H1 (cell line): ENCODE measurements at regions not wholly inside any gene's neighbourhood (a gene's known extent, or its start where the extent isn't known, plus 50 kb on each side); places are given as distances from the start of the nearest gene placed in this dataset.

Source experiments
- CTCF ChIA-PET: fragments of 300-600 bp; sonication (Branson Sonifier 250); formaldehyde crosslinking; loops from one replicate; lab custom pipeline; 2021; ENCODE audit not compliant: partially characterized antibody; lab: Charles Lee
- POLR2A ChIA-PET: fragments of 300-600 bp; sonication (Branson Sonifier 250); formaldehyde crosslinking; loops from one replicate; lab custom pipeline; 2021; ENCODE audit warnings: inconsistent platforms; ENCODE audit not compliant: partially characterized antibody; lab: Charles Lee
- DNase-seq, 2 experiments: peaks; one replicate each; pipeline versions ENCODE4 v3.0.0 to v3.0.0-alpha.2; 2010 to 2022; ENCODE audit warnings: low spot score in 2 of 2, low read depth in 1 of 2, mixed read lengths in 1 of 2
- FAIRE-seq: peaks from 2 replicates; lab custom pipeline; 2011; peaks lifted over from hg19 to GRCh38; lab: Jason Lieb, UNC
- H2AFZ ChIP-seq: 2 replicates; pipeline ENCODE4 v1.8.1; 2012; ENCODE audit warnings: low read length, inconsistent platforms
- H2AK5ac ChIP-seq: 2 replicates; pipeline ENCODE4 v1.6.1; 2013; ENCODE audit warnings: low read depth, low read length
- H2BK120ac ChIP-seq: replicated peaks from 2 replicates; pipeline ENCODE3; 2013; ENCODE audit warnings: low read depth, low read length, inconsistent platforms
- H2BK12ac ChIP-seq: 2 replicates; pipeline ENCODE4 v1.6.1; 2013; ENCODE audit warnings: low read depth, low read length
- H2BK15ac ChIP-seq: 2 replicates; pipeline ENCODE4 v1.6.1; 2013; ENCODE audit warnings: low read length
- H2BK20ac ChIP-seq: 2 replicates; pipeline ENCODE4 v1.6.1; 2013; ENCODE audit warnings: low read length
- H2BK5ac ChIP-seq: 2 replicates; pipeline ENCODE4 v1.6.1; 2013; ENCODE audit warnings: low read depth, low read length
- H3K14ac ChIP-seq: 2 replicates; pipeline ENCODE4 v1.6.1; 2013; ENCODE audit warnings: inconsistent platforms; ENCODE audit not compliant: insufficient read length
- H3K18ac ChIP-seq: 2 replicates; pipeline ENCODE4 v1.6.1; 2013; ENCODE audit warnings: low read length; ENCODE audit errors: extremely low read depth
- H3K23ac ChIP-seq: 2 replicates; pipeline ENCODE4 v1.6.1; 2013; ENCODE audit warnings: inconsistent platforms; ENCODE audit not compliant: insufficient read length
- H3K23me2 ChIP-seq: 2 replicates; pipeline ENCODE4 v1.6.1; 2013; ENCODE audit warnings: low read depth, low read length
- H3K27ac ChIP-seq: 2 replicates; pipeline ENCODE4 v1.6.1; 2011; ENCODE audit warnings: low read depth, low read length, inconsistent platforms
- H3K27me3 ChIP-seq, 4 experiments: replicated peaks in 1 of 4; 1 replicate in 1 of 4; 2 replicates in 3 of 4; pipeline versions ENCODE4 v1.6.1 to v1.8.1; 2011 to 2013; ENCODE audit warnings: low read length in 3 of 4, mild to moderate bottlenecking in 3 of 4, inconsistent platforms in 2 of 4, mixed read lengths in 2 of 4, moderate library complexity in 1 of 4; ENCODE audit not compliant: control insufficient read depth in 3 of 4, insufficient read depth in 3 of 4; ENCODE audit errors: extremely low read depth in 1 of 4
- H3K36me3 ChIP-seq, 4 experiments: 2 replicates each; pipeline versions ENCODE4 v1.6.1 to v1.8.1; 2011 to 2013; ENCODE audit warnings: mild to moderate bottlenecking in 4 of 4, low read length in 3 of 4, moderate library complexity in 2 of 4, control low read depth in 1 of 4, inconsistent platforms in 1 of 4; ENCODE audit not compliant: insufficient read depth in 4 of 4, control insufficient read depth in 2 of 4
- H3K4ac ChIP-seq: replicated peaks from 2 replicates; pipeline ENCODE3; 2013; ENCODE audit warnings: low read length, low read depth, mixed read lengths, inconsistent platforms; ENCODE audit not compliant: insufficient read length
- H3K4me1 ChIP-seq, 4 experiments: replicated peaks in 1 of 4; 1 replicate in 1 of 4; 2 replicates in 3 of 4; pipeline versions ENCODE4 v1.6.1 to v1.8.1; 2011 to 2013; ENCODE audit warnings: low read length in 3 of 4, inconsistent platforms in 2 of 4, mixed read lengths in 1 of 4; ENCODE audit not compliant: insufficient read depth in 4 of 4, control insufficient read depth in 3 of 4
- H3K4me2 ChIP-seq, 2 experiments: 2 replicates each; pipeline versions ENCODE4 v1.6.1 to v1.8.1; 2011 to 2013; ENCODE audit warnings: low read depth in 2 of 2, low read length in 2 of 2, control low read depth in 1 of 2, inconsistent platforms in 1 of 2, mild to moderate bottlenecking in 1 of 2; ENCODE audit not compliant: insufficient read depth in 1 of 2
- H3K4me3 ChIP-seq, 4 experiments: fragments of 200-600, 300-600 bp in 1 of 4; sonication (generic), shearing (Covaris generic), sonication (Bioruptor Twin) in 1 of 4; 2 replicates each; pipeline versions ENCODE4 v1.5.1 to v1.8.1; 2011 to 2016; ENCODE audit warnings: low read length in 4 of 4, low read depth in 3 of 4, control low read depth in 2 of 4, inconsistent platforms in 2 of 4, mild to moderate bottlenecking in 2 of 4, mixed read lengths in 1 of 4, moderate library complexity in 1 of 4; ENCODE audit not compliant: insufficient read depth in 2 of 4; ENCODE audit errors: extremely low read depth in 1 of 4
- H3K56ac ChIP-seq: replicated peaks from 2 replicates; pipeline ENCODE3; 2013; ENCODE audit warnings: low read depth, mild to moderate bottlenecking, mixed read lengths, low read length, inconsistent platforms; ENCODE audit not compliant: insufficient read length
- H3K79me1 ChIP-seq: 2 replicates; pipeline ENCODE4 v1.6.1; 2013; ENCODE audit warnings: low read depth, low read length, control low read depth
- H3K79me2 ChIP-seq, 2 experiments: 2 replicates each; pipeline versions ENCODE4 v1.6.1 to v1.8.1; 2012 to 2013; ENCODE audit warnings: low read length in 2 of 2, mild to moderate bottlenecking in 2 of 2, inconsistent platforms in 1 of 2; ENCODE audit not compliant: insufficient read depth in 2 of 2, control insufficient read depth in 1 of 2
- H3K9ac ChIP-seq, 4 experiments: replicated peaks in 1 of 4; 1 replicate in 1 of 4; 2 replicates in 3 of 4; pipeline versions ENCODE4 v1.6.1 to v1.8.1; 2011 to 2013; ENCODE audit warnings: low read depth in 3 of 4, low read length in 3 of 4, control low read depth in 2 of 4, mild to moderate bottlenecking in 2 of 4, moderate library complexity in 2 of 4, inconsistent platforms in 1 of 4; ENCODE audit errors: extremely low read depth in 1 of 4
- H3K9me3 ChIP-seq, 2 experiments: 2 replicates each; pipeline versions ENCODE4 v1.6.1 to v1.8.1; 2012 to 2013; ENCODE audit warnings: mild to moderate bottlenecking in 2 of 2, moderate library complexity in 2 of 2, control low read depth in 1 of 2, inconsistent platforms in 1 of 2, low read depth in 1 of 2, low read length in 1 of 2, mixed read lengths in 1 of 2; ENCODE audit not compliant: insufficient read depth in 2 of 2
- H4K20me1 ChIP-seq, 2 experiments: replicated peaks in 1 of 2; 2 replicates each; pipeline versions ENCODE3 to v1.8.1; 2011 to 2013; ENCODE audit warnings: inconsistent platforms in 2 of 2, low read length in 2 of 2, mild to moderate bottlenecking in 1 of 2; ENCODE audit not compliant: insufficient read depth in 2 of 2, control insufficient read depth in 1 of 2
- H4K5ac ChIP-seq: 2 replicates; pipeline ENCODE4 v1.6.1; 2013; ENCODE audit warnings: low read length, low read depth, mixed read lengths, inconsistent platforms; ENCODE audit not compliant: insufficient read length
- H4K8ac ChIP-seq: 2 replicates; pipeline ENCODE4 v1.8.0; 2013; ENCODE audit warnings: mild to moderate bottlenecking, moderate library complexity, low read length, inconsistent platforms; ENCODE audit not compliant: insufficient read depth; ENCODE audit errors: extremely low read depth
- H4K91ac ChIP-seq: replicated peaks from 2 replicates; pipeline ENCODE3; 2013; ENCODE audit warnings: low read length, mixed read lengths, inconsistent platforms; ENCODE audit not compliant: insufficient read length
- ATF2 ChIP-seq: IDR thresholded peaks from 2 replicates; pipeline ENCODE4 v1.6.1; 2012; ENCODE audit warnings: low read length, inconsistent platforms
- CREB1 ChIP-seq: IDR thresholded peaks from 2 replicates; pipeline ENCODE4 v1.6.1; 2012; ENCODE audit warnings: inconsistent platforms
- EZH2 ChIP-seq: fragments of 200-600 bp; sonication (generic); IDR thresholded peaks from 2 replicates; pipeline ENCODE4 v1.7.1; 2012; ENCODE audit warnings: low read depth, mild to moderate bottlenecking, moderate library complexity, low read length, inconsistent platforms; ENCODE audit not compliant: severe bottlenecking
- JUND ChIP-seq: IDR thresholded peaks from 2 replicates; pipeline ENCODE4 v1.6.1; 2011; ENCODE audit warnings: mild to moderate bottlenecking, improper control_type of control experiment, low read length
- KDM1A ChIP-seq: fragments of 200-600, 300-600 bp; sonication (generic); IDR thresholded peaks from 2 replicates; pipeline ENCODE4 v1.7.1; 2016; ENCODE audit warnings: mild to moderate bottlenecking, low read length, borderline replicate concordance
- KDM4A ChIP-seq: IDR thresholded peaks from one replicate; pipeline ENCODE4 v1.7.1; 2012; ENCODE audit warnings: low read depth, mild to moderate bottlenecking, moderate library complexity, low read length, inconsistent platforms; ENCODE audit not compliant: severe bottlenecking
- KDM5A ChIP-seq: fragments of 200-600 bp; IDR thresholded peaks from 2 replicates; pipeline ENCODE4 v1.7.1; 2012; ENCODE audit warnings: mild to moderate bottlenecking, low read length, inconsistent platforms, mixed read lengths
- NANOG ChIP-seq: IDR thresholded peaks from 2 replicates; pipeline ENCODE4 v1.6.1; 2011; ENCODE audit warnings: low read length, low read depth, mild to moderate bottlenecking, inconsistent platforms; ENCODE audit not compliant: insufficient read depth, poor library complexity, severe bottlenecking
- NRF1 ChIP-seq: IDR thresholded peaks from 2 replicates; pipeline ENCODE4 v1.6.1; 2011; ENCODE audit warnings: mild to moderate bottlenecking, low read depth, low read length, improper control_type of control experiment
- POLR2AphosphoS5 ChIP-seq: IDR thresholded peaks from 2 replicates; pipeline ENCODE4 v1.6.1; 2011; ENCODE audit warnings: low read depth, low read length
- RNF2 ChIP-seq: fragments of 200-900, 300-1000 bp; sonication (generic); IDR thresholded peaks from 2 replicates; pipeline ENCODE4 v1.7.1; 2016; ENCODE audit warnings: borderline replicate concordance, low read depth, mild to moderate bottlenecking, antibody characterized with exemption, low read length; ENCODE audit not compliant: poor library complexity, severe bottlenecking; ENCODE audit errors: missing control alignments
- RXRA ChIP-seq: IDR thresholded peaks from 2 replicates; pipeline ENCODE4 v1.6.1; 2011; ENCODE audit warnings: low read depth, mild to moderate bottlenecking, low read length, moderate library complexity; ENCODE audit not compliant: insufficient read depth
- TCF12 ChIP-seq: IDR thresholded peaks from 2 replicates; pipeline ENCODE4 v1.6.1; 2011; ENCODE audit warnings: low read depth, mild to moderate bottlenecking, low read length
- WGBS, 2 experiments: shearing (Covaris generic) in 1 of 2; methylation state at CpG; one replicate each; pipeline versions ENCODE4 v1.1.6 to v1.1.7; 2013 to 2015; ENCODE audit warnings: low lambda C conversion rate in 2 of 2, mixed read lengths in 2 of 2, inconsistent platforms in 1 of 2, low coverage in 1 of 2, missing lambda C conversion rate in 1 of 2; ENCODE audit not compliant: insufficient replicate concordance in 2 of 2, insufficient coverage in 1 of 2, insufficient read length in 1 of 2; ENCODE audit errors: extremely low coverage in 1 of 2, missing lambda C conversion rate in 1 of 2; 5-methylcytosine and 5-hydroxymethylcytosine counted together

- ChIA-PET POLR2A (no interaction called here), CTCF (interaction anchor here (1.0 to 1.4 kb wide), 2 partner anchors 12 to 255 kb away, joined by 3 to 12 read pairs; no protein-coding TSS in a partner anchor)
- H3K4me2 ChIP-seq: no peak overlapping the region
- H4K91ac ChIP-seq: no peak overlapping the region
- no peak overlapping the region for H3K9ac ChIP-seq
- H3K27me3 ChIP-seq: no peaks in the 10 kb centered on the region
- H2BK20ac ChIP-seq: no peak overlapping the region
- DNase-seq (no peak), FAIRE-seq (no peak)
- no peak overlapping the region for H2BK120ac ChIP-seq
- no peak overlapping the region for H2AK5ac ChIP-seq
- peak overlapping the region; percentile 29; the same call in 1 of the 2 replicates for H2AFZ ChIP-seq
- 88% methylated on average over 3 of the region's 3 CpGs; no CpG with 5 or more reads in 1 of the 2 experiments for WGBS, 2 experiments
- H3K79me1 ChIP-seq: no peaks in the 10 kb centered on the region
- H2BK5ac ChIP-seq: no peak overlapping the region
- H3K9me3 ChIP-seq: no peaks in the 10 kb centered on the region
- H3K56ac ChIP-seq: no peak overlapping the region
- H3K36me3 ChIP-seq: no peaks in the 10 kb centered on the region
- no peak overlapping the region for H3K4me3 ChIP-seq
- H4K5ac ChIP-seq: no peak overlapping the region
- H3K4ac ChIP-seq: no peak overlapping the region
- no peak overlapping the region for H3K27ac ChIP-seq
- H4K8ac ChIP-seq: no peak overlapping the region
- H3K79me2 ChIP-seq: no peaks in the 10 kb centered on the region
- no peak overlapping the region for H3K23ac ChIP-seq
- H3K18ac ChIP-seq: no peak overlapping the region
- H3K23me2 ChIP-seq: no peaks in the 10 kb centered on the region
- peaks cover 0 to 3% (median 1%) of the 10 kb centered on the region in 4 experiments; a peak in 2 of 7 replicates for H3K4me1 ChIP-seq
- H2BK12ac ChIP-seq: no peak overlapping the region
- no peak overlapping the region for H3K14ac ChIP-seq
- H4K20me1 ChIP-seq: no peaks in the 10 kb centered on the region
- no peak overlapping the region for H2BK15ac ChIP-seq
- TF ChIP-seq NANOG (no peak), CREB1 (no peak), ATF2 (no peak), KDM4A (no peak), EZH2 (no peak), RXRA (no peak), KDM5A (no peak), RNF2 (no peak), KDM1A (no peak), POLR2AphosphoS5 (no peak), JUND (no peak), NRF1 (no peak), TCF12 (no peak)
Measured at GRCh38 chr13:33526718-33527117, 241.2 kb upstream of the STARD13 start.
